ENCODE measurements at regions not wholly inside any gene's neighbourhood (a gene's known extent, or its start where the extent isn't known, plus 50 kb on each side); places are given as distances from the start of the nearest gene placed in this dataset.
"Not testable (repeated sequence)": the region's sequence is repeated elsewhere in the genome, so short reads cannot be mapped to it uniquely, and the experiment has no call there.

DNA sequence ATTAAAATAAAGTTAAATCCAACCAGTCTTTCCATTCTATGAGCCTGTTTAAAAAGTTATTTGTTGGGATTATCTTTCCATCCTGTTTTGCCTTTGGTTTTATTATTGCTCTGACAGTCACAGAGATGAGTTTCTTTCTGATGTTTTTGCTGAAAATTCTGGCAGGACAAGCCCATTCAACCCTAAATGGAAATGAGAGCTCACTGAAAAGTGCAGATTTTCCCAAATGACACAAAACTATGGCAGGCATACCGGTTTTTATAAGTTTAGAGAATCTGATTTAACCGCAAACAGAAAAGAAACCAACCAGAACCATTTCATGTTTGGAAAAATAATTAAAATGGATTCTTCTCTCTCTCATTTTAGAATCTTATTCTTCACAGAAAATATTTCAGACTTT, 238.1 kb upstream of the SGO1 start:
- no peak for DNase-seq (ENCODE audit: extremely low read depth in 1 of 2, low read depth in 1 of 2)

- no peak for DNase-seq (ENCODE audit: extremely low read depth in 1 of 2, low read depth in 1 of 2)
These were observed 236.4 kb upstream of the SGO1 start for GRCh38 chr3:20422391-20422790.

DNA sequence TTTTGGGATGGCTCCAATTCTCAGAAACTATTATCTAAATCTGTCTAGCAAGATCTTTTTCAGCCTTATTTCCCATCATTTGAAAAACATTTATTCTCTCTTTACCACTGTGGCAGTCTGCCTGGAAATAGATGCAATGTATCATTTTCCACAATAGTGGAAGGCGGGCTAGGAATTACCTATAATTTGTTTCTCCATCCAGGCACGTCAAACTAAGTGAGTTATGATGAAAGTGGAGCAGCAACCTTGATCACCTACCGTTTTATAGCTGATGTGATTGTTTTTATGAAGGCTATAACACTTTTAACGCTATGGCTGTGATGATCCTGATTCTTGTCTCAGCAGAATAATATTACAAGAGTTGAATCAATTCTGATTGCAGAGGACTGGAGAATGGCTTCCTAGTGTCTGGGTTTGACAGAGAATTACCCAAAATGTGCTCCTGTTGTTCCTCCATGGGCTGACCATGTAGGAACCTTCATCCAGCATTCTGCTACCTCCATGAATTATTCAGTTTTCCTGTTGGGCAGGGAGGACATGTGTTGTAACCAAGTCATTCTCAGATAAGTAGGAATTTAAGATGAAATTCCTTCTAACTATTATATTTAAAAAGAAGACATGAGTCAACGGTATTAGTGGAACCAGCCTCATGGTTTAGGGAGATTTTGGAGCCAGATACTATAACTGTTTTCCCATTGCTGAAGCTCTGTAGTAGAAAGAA, 231.5 kb upstream of the SGO1 start:
- no peak for DNase-seq (ENCODE audit: extremely low read depth in 1 of 2, low read depth in 1 of 2)

DNA sequence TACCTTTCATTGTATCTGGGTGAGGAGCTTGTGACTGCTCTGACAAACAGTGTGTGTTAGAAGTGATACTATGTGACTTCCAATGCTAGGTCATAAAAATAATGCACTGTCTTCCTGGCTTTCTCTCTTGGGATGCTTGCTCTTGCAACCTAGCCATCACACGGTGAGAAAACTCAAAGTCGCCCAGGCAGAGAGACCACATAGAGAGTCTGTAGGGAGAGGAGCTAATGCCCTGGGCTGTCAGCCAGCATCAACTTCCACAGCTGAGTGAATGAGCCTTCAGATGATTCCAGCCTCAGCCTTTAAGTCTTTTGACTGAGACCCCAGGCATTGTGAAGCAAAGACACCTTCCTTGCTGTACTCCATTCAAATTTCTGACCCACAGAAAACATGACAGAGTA, 220.6 kb upstream of the SGO1 start:
- no peak for DNase-seq (ENCODE audit: extremely low read depth in 1 of 2, low read depth in 1 of 2)

GRCh38 chr3:20405744-20406143, 219.7 kb upstream of the SGO1 start:
- DNase-seq (ENCODE audit: extremely low read depth in 1 of 2, low read depth in 1 of 2): no peak

DNA sequence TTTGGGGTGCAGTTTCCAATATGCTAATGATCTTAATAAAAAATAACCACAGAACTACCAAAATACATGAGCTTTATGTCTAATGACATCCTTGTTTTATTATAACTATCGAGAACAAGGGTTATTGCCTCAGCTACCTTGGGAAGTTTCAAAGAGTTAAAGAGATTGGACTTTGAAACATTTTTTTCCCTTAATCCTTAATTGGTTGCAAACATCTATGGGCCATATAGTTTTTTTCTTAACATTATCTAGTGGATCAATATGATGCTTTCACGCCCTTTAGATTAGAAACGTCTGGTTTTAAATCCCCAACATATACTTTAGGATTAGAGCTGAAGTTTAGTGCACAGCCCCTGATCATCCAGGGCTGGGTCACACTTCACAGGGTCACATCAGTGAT, 219.2 kb upstream of the SGO1 start:
- DNase-seq (ENCODE audit: extremely low read depth in 1 of 2, low read depth in 1 of 2): no peak

DNA sequence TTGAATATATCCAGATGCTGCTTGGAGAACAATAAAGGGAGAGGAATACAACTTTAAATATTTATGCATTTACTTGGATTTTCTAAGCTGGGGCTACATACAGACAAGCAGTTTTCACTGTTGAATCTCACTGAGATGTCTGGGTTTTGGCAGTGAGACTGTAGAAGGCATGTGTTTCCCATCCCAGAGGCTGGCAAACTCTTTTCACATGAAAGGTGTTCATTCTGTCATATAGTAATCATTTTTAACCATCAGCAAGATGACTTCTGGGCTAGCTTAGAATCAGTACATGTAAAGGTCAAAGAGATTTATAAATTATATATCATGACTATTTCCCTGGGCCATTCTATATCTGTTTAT, 218.7 kb upstream of the SGO1 start:
- DNase-seq (ENCODE audit: extremely low read depth in 1 of 2, low read depth in 1 of 2): no peak

DNA sequence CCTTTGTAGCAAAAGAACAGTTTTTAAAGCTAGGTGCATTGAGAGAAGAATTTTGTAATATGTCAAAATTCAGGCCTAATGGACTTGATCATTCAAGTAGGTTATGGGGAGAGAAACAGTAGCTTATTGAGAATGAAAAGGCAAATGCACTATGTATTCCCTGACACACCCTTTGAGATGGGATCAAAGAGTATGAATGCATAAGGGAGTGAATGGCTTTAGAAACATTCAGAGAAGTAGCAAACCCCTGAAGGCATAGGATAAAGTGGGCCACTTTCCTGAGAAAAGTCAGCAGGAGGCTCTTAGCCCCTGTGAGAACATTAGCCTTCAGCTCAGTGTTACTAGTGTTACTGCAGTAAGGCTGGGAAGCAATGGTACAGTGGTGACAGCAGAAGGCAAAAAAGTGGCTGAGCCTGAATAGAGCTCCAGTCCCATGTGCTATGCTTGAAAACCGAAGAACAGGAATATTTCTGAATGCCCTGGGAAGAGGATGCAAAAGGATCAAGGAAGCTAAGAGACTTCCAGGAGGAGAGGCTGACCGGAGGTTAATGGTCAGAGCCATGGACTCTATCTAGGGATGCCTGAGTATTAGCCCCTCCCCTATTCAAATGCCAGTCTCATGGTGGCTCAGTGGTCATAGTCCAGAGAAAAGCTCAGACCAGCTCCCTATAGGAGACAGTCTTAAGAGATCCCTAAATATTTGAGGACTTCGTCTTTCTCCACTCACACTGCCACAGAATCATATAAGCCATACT, 218.2 kb upstream of the SGO1 start:
- DNase-seq (ENCODE audit: extremely low read depth in 1 of 2, low read depth in 1 of 2): no peak

DNA sequence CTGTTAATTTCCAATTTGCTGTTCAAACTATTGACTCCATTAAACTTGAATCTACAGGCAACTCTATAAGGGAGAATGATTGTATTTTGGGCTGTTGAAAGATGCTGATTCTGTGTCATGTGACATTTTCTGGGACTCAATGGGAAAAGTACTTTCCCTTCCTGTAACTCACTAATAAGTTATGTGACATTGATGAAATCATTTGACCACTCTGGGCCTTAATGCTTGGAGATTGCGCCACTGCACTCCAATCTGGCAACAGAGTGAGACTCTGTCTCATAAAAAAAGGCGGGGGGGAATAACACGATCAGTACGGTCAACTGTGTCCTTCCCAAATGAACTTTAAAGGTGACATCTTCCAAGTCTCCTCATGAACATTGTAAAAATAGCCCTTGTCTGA, 215.2 kb upstream of the SGO1 start:
- no peak for DNase-seq (ENCODE audit: extremely low read depth in 1 of 2, low read depth in 1 of 2)

GRCh38 chr3:20400686-20401085, 214.7 kb upstream of the SGO1 start:
- no peak for DNase-seq (ENCODE audit: extremely low read depth in 1 of 2, low read depth in 1 of 2)

- DNase-seq (ENCODE audit: extremely low read depth in 1 of 2, low read depth in 1 of 2): no peak
These were observed 214.3 kb upstream of the SGO1 start for GRCh38 chr3:20400281-20400680.

GRCh38 chr3:20396335-20396734, 210.3 kb upstream of the SGO1 start:
- no peak for DNase-seq (ENCODE audit: extremely low read depth in 1 of 2, low read depth in 1 of 2)

DNA sequence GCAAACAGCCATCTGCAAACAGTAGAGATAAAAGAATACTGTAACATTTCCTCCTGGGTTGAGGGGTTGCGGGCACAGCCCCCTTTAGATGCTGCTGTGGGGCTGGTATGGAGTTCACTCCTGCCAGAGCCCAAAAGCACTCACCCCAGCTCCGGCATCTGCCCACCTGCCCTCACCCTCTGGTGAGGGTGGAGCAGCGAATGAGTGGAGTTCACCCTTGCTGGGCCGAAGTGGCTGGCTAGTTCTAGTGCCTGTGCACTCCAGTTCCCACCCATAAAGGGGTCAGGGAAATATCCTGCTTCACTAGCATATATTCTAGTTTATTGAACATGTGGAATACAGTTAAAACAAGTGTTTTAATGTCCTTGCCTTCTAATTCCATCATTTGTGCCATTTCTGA, 209.7 kb upstream of the SGO1 start:
- no peak for DNase-seq (ENCODE audit: extremely low read depth in 1 of 2, low read depth in 1 of 2)

DNA sequence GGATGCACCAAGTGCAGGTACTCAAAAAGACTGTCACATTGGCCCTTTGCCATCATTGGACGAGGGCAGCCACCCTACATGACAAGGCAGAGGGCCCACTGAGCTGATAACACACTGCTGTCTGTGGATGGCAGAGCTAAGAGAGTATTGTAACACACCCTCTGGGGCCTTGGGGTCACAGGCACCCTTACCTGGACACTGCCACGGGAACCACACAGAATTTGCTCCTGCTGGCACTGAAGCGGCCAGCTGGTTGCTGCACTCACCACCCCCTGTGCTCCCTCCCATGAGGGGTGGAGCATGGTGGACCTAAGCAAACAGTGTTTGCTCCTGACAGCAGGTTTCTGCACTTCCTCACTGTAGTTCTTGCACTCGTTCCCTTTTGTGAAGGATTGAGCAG, 208.2 kb upstream of the SGO1 start:
- no peak for DNase-seq (ENCODE audit: extremely low read depth in 1 of 2, low read depth in 1 of 2)

DNA sequence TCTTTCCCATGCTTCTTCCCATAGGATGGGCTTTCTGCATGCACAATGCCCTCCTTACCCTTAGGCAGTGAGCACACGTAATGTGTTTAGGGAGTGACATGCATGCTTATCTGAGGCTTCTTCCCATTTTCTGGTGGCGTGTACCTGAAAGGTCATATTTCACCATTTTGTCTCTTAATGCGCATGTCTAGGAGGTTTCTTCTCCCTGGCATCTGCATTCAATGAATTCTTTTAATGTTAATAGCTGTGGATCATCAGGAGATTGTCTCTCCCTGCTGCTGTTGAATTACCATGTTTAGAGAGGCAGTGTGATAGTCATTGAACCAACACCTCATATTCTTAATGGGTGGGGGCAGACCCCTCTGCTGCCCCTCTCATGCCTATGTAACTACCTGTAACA, 205.6 kb upstream of the SGO1 start:
- DNase-seq (ENCODE audit: extremely low read depth in 1 of 2, low read depth in 1 of 2): no peak

DNA sequence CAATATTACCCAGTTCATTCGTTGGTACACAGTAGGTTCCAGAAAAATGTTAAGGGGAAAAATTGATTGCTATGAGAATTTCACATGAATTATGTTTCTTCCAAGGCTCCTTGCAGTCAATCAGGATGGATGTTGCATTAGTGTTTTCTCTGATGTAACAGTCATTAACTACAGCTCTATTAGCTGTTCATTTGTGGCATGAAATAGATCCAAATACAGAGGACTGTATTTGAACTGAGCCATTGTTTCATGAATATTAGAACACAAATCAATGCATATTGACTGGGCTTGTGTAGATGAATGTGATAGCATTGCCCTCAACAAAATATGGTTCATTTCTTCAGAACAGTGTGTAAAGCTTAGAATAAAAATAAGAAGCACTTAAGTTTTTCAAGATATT, 203.0 kb upstream of the SGO1 start:
- DNase-seq (ENCODE audit: extremely low read depth in 1 of 2, low read depth in 1 of 2): no peak

DNA sequence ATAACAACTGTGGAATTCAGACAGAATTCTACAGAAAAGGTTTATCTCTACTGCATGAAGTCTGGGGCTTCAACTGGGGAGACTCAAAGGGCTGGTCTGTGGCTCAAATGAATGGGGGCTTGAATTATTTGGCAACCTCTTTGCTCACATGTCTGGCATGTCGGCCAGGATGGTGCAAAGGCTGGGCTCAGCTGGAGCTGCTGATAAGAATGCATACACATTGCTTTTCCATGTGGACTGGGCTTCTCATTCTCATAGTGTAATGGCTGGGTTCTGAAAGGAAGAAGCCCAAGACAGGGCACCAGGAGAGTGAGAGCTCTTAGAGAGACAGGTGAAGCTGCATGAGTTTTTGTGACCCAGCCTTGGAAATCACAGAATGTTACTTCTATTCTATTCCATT, 194.3 kb upstream of the SGO1 start:
- DNase-seq (ENCODE audit: extremely low read depth in 1 of 2, low read depth in 1 of 2): no peak

GRCh38 chr3:20378315-20378714, 192.3 kb upstream of the SGO1 start:
- no peak for DNase-seq (ENCODE audit: extremely low read depth in 1 of 2, low read depth in 1 of 2)

GRCh38 chr3:20376665-20377217, 190.7 kb upstream of the SGO1 start:
- DNase-seq (ENCODE audit: extremely low read depth in 1 of 2, low read depth in 1 of 2): no peak

GRCh38 chr3:20375302-20375701, 189.3 kb upstream of the SGO1 start:
- DNase-seq (ENCODE audit: extremely low read depth in 1 of 2, low read depth in 1 of 2): no peak

DNA sequence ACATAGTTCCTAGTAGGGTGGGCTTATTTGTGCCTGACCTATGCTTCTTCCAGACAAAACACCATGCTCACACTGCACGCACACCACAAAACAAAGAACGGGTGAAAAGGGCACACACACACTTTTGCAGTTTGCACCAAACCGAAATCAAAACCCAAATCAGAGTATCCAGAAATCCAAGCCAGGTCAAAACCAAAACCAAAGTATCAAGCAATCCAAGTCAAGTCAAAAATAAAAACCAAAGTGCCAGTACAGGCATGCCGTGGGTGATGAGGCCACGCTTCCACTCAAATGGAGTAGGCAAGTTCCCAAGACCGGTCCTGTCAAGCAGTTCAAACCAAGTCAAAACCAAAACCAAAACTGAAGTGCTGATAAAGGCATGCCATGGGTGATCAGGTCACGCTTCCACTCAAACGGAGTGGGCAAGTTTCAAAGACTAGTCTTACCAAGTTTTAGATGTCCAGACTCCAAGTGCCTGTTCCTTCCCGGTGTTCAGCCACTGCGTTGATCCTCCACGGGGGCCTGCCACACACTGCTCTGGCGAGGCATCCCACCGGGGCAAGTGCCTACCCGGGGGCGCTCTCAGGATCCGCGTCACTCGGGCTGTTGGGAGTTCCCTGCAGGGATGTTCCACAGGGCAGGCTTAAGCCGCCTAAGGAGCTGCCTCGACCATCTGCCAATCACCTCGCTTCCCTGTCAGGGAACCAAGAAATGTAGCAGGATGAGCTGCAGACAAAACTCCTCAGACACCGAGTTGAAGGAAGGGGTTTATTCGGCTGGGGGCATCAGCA, 184.5 kb upstream of the SGO1 start:
- not testable (repeated sequence) for DNase-seq (ENCODE audit: extremely low read depth in 1 of 2, low read depth in 1 of 2)

- DNase-seq (ENCODE audit: extremely low read depth in 1 of 2, low read depth in 1 of 2): no peak
These were observed 175.0 kb upstream of the SGO1 start for GRCh38 chr3:20361000-20361399.
